Endothelial cell of hepatic sinusoid (primary cell): ENCODE measurements at regions not wholly inside any gene's neighbourhood (a gene's known extent, or its start where the extent isn't known, plus 50 kb on each side); places are given as distances from the start of the nearest gene placed in this dataset.

Source experiments
- in situ Hi-C: cut with HindIII; loops from 2 replicates; pipeline ENCODE4 v1.10.0; 2017; ENCODE audit warnings: low sequenced_read_pairs

DNA sequence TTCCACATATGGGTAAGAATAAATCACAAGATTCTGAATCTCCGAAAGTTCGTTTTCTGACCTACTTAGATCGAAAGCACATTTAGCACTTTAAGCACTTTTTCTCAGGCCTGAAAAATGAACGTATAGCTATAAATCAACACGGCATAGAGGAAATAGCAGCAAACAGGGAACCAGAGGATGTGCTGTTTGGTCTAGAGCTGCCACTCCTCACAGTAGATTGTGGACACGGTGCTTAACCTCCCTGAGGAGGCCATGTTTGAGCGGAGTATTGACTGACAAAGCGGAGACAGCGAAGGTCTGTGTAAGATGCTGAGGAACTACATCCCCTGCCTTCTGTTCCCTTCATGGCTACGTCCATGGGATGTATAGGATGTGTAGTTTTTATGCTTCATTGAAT, 452.8 kb upstream of the NCAM2 start:
- in situ Hi-C loops = no loop called here

DNA sequence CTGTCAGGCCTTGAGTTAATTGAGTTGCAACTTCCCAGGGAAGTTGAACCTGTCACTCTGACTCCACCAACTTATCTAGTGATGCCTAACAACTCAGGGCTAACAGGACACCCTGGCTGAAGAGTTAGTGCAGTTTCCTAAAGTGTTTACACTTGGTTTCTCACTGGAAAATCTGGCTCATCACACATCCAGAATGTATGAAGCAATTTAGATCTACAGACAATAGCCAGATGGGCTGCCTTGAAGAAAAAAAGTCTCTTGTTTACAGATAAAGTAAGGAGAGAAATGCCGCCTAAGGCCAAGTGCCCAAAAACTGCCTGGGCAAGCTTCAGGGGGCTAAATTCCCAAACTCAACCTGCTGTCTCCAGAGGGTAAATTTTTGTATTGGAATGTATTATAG, 446.3 kb upstream of the NCAM2 start:
- in situ Hi-C loops = no loop called here

DNA sequence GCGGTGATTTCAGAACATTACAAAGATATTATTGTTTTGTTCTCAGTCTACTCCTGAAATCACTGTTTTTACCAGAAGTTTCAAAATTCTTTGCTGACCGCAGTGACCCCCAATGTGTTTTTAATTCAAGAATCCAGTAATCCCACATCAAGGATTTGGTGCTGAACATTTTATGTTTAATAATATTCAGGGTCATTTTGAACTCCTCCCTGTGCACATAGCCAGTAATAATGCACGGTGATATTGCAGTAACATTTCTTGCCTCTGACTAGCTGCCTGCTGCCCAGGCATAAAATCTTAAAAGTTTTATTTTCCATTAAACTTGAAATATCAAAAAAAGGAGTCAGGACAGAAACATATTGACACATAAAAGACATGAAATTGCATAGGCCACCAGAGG, 443.4 kb upstream of the NCAM2 start:
- in situ Hi-C loops = no loop called here

DNA sequence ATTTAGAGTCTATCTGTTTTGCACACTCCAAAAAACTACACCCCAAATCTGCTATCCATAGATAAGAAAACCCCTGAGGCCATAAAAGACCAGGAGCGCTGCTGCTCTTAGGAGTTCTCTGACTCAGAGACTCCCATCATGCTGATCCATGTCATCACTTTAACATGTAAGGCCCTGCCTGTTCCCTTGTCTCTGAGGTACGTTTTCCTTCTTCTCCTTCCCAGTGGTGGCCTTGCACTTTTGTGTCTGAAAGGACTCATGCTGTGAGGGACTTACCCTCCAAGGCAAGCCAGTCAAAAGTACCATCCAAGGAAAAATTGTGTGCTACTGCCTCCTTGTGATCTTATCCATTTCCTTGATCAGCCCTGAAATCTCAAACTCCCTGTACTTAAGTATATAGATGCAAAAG, 427.4 kb upstream of the NCAM2 start:
- in situ Hi-C loops = no loop called here

DNA sequence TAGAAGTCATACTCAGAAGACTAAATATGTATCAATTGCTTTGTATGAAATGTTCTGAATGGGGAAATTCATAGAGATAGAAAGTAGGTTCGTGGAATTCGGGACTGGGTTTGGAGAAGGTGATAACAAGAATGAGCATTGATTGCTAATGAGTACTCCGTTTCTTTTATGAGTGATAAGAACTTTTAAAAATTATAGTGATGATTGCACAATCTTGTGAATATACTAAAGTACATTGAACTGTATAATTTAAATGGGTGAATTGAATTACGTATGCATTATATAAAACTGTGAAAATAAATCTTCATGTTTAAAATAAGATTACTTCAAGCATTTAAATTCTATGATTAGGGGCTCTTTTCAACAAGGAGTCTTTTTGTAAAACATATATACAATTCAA, 425.6 kb upstream of the NCAM2 start:
- in situ Hi-C loops = no loop called here

DNA sequence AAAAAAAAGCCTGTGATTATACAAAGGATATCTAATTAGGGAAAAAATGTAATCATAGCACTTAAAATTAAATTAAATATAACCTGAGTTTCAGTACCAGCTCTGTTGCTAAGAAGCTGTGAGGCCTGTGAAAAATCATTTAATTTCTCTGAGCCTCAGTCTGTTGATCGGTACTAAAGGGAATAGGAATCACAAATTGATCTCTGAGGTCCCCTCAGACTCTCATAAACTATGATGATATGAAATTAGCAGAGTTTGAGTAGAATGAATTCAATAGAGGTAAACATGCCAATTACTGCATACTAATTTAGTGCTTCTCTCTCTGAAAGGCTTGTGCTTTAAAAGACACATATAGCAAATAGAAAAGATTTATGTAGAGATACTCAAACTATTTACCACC, 416.8 kb upstream of the NCAM2 start:
- in situ Hi-C loops = no loop called here

DNA sequence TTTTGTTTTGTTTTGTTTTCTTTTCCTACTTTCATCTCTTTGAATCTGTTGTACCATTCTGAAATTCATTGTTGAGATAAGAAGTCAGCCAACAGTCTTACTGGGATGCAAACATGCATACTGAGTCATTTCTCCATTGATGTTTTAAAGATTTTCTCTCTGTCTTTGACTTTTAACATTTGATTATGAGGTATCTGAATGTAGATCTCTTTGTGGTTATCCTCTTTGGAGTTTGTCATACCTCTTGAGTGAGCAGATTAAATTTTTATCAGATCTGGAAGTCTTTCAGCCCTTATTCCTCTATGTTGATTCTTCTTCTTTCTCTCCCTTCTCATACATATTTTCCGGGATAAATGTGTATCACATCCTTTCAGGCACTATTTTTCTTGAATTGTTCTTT, 406.9 kb upstream of the NCAM2 start:
- in situ Hi-C loops = no loop called here

DNA sequence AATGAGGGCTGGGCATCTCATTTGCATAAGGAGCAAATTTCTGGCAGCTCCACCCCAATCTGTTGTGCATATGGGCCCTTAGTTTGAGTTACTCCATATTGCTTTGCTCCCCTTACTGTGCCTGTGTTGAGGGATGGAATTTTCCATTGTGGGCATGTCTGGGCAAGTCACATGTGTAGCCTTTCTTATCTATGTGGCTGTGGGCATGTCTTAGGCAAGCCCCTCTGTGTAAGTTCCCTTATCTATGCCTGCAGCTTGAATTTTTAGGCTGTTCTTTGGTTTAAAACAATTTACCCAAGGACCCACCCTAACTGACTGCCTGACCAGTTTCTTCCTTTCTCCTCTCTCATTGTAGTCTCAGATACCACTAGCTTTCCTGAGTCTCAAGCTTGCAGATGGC, 405.7 kb upstream of the NCAM2 start:
- in situ Hi-C loops = no loop called here

DNA sequence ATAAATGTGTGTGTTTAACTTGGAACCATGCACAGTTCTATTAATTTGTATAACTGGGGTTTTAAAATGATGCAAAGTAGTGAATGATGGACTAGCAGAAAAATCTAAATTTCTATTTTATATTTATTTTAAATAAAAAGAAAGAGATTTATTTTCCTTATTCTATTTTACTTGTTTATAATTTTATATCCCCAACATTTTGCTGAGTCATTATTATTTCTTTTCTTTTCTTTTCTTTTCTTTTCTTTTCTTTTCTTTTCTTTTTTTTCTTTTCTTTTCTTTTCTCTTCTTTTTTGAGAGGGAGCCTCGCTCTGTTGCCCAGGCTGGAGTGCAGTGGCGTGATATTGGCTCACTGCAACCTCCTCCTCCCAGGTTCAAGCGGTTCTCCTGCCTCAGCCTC, 395.0 kb upstream of the NCAM2 start:
- in situ Hi-C loops = no loop called here

DNA sequence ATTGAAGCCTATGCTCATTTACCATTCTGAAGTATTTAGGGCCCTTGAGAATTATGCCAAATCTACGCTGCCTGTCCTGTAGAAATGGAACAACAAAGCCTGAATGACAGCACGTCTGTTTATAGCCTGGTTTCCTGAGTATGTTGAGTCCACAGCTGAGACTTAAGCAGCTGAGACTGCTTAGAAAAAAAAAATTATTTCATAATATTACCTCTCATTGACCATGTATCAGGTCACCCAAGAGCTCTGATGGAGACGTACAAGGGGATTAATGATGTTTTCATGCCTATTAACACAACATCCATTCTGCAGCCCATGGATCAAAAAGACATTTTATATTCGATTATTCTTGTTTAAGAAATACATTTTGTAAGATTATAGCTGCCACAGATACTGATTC, 387.2 kb upstream of the NCAM2 start:
- in situ Hi-C loops = no loop called here

DNA sequence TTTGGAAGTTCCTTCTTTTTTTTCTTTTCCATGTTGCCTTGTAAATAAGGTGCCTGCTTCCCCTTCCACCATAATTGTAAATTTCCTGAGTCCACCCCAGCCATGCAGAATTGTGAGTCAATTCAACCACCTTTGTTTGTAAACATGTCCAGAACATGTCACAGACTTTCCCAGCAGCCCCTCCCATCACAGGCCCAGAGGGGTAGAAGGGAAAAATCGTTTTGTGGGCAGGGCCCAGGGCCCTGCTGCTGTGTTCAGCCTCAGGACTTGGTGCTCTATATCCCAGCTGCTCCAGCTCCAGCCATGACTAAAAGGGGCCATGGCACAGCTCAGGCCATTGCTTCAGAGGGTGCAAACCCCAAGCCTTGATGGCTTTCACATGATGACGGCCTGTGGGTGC, 384.6 kb upstream of the NCAM2 start:
- in situ Hi-C loops = no loop called here

DNA sequence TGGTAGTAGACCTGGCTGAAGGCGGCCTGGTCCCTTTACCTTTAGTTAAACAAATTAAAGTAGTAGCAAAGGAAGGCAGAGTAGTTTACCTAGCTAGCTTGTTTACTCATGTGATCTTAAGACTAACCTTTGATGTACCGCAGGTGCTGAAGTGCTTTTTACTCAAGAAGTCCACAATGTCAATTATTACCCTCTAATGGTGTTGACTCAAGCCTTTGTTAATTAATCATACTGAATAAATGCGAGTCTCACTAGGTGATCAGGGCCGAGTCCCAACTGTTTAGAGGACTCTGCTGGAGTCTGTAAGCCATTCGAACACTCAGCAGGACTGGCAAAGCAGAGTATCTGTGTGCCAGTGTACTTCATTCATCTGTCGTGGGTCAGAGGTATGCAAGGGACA, 381.1 kb upstream of the NCAM2 start:
- in situ Hi-C loops = no loop called here

DNA sequence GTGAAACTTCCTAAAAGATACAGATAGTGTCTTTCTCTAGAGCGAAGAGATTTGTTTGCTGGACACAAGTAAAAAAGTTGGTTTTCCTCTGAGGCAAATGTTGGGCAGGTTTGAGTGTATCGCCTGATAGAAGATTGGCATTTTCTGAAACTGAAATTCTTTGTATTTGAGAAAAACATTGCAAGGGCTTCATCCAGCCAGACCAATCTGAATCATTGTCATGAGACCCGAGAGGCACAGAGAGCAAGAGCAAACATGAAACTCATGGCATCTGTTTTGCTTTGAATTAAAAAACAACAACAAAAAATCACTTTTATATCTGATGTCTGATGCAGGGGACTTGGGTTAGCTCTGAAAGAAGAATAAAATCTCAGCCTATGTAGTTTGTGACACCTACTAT, 379.3 kb upstream of the NCAM2 start:
- in situ Hi-C loops = no loop called here

DNA sequence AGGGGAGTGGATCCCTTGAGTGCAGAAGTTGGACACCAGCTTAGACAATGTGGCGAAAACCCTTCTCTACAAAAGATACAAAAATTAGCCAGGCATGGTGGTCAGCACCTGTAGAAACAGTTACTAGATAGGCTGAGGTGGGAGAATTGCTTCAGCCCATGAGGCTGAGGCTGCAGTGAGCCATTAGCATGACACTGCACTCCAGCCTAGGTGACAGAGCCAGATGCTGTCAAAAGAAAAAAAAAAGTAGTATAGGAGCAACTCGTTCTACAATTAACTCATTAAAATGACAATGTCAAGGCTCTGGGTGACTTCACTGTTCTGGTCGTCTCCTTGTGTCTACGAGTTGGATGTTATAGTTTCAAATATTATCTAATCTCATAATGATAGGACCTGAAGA, 370.6 kb upstream of the NCAM2 start:
- in situ Hi-C loops = no loop called here

DNA sequence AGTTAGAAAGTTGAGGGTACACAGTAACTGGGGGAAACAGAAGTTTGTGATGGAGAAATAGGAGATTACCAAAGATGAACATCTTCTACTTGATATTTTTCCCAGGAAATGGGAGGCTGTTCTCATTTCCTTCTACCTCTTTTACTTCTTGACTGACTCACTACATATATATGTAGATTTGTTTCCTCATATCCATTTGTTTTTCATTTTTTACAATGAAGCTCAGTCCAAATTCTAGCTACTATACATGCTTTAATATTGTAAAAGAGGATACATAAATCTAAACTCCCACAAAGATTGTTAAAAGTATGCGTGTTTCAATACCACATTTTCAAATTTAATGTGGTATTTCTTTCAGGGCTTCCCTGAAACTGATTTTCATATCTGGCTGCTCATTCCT, 366.6 kb upstream of the NCAM2 start:
- in situ Hi-C loops = no loop called here

DNA sequence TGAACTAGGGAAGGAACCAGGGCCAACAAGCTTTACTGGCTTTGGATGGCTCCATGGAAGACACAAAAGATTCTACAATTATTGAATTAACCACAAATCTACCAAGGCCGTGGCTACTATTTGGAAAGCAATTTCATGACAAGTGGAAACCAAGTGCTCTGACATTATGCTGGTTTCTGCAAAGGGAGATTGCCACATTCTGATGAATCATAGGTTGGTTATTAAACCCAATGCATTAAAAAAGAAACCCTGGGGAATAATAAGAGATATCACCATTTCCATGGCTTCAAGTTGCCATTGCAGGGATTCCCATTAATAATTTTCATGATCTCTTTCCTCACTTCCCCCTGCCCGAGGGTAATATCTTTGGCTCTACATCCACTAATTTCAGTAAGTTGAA, 359.2 kb upstream of the NCAM2 start:
- in situ Hi-C loops = no loop called here

DNA sequence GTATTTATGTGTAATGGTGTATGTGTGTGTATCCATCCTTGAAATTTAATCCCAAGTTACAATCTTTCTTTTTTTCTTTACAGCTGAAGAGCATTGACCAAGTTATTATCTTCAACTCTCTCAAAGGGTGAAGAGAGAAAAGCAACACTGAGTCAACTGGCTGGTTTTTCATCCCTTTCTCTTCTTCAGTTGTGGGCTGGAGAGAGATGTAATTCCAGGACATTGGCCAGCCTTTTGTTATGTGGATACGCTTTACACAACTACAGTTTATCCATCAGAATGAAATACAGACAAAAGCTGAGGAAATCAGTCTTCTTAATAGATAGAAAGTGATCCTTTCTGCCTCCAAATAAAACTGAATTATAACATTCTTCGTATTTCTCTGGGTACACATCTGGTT, 357.0 kb upstream of the NCAM2 start:
- in situ Hi-C loops = no loop called here

DNA sequence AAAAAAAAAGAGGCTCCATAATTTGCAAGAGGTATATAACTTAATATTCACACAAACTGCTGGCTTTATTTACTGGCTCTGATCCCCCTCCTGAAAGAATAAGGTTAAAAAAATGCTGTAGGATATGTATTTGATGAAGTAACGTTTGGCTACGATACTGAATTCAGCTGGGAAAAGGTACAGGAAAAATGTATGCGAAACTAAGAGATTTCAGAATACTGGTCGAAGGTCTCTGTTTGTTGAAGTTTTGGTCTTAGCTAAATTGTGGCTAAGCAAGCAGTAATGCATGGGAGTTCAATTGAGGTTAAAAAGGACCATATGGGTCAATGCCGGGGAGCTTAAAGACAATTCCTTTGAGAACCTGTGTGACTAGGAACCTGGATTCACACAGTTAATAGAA, 355.5 kb upstream of the NCAM2 start:
- in situ Hi-C loops = no loop called here

DNA sequence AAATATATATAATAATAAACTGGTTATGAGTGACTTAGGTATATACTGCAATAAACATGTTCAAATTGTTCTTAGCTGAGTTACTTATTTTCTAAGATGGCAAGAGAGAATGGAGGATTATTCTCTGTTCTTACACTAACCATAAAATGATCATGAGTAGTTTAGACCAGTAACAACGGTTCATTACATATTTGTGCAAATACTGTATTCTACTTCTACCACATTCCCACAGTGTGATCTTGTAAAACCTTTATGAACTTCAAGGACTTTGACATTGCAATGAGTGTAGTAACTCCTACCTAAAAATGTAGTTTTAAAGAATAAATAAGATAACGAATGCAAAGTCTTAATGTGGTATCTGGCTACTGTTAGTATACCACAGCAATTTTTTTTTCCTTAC, 353.7 kb upstream of the NCAM2 start:
- in situ Hi-C loops = no loop called here

DNA sequence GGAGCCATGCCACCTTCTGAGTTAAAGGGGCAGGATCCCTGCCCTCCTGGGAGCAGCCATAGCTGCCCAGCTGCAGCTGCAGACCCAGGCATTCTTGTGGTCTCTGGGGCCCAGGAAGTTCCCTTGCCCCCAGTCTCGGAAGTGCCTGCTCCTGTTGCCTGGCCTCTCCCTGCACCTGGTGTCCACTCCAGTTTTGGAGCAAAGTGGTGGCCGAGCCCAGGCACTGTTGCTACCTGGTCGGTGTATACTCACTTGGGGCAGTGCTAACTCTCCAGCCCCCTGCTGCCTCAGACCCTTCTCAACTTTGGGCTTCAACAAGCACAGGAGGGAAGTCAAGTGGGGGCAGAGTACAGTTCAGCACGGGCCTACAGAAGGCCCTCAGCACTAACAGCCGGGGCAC, 352.9 kb upstream of the NCAM2 start:
- in situ Hi-C loops = no loop called here

DNA sequence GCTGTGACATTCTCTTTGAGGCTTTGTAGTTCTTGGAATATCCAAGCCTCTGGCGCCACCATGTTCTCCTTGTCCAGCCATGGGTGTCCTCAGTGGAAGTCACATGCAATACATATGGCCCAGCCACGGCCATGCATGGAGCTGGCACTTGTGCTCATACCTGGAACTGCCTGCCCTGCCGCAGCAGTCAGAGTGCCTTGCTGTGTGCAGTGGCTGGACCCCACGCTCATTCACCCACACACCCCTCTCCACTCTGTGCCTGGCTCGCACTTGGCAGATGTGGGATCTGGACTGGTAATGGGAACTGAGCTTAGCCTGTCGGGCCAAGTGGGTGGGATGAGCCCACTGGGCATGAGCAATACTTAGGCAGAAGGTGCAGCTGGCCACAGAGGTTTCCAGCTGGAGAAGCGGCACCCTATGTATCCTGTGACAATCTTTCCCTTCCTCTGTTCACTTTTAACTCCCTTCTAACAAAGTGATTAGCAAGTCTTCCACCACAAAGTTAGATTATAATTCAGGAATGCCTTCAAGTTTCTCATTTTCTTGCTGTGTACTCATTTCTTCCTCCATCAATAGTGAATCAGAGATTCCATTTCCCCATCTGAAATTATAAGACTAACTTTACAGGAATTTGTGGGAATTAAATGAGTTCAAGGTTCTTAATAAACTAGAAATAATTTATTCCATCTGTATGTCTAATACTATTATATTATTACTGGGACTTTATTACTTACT, 351.6 kb upstream of the NCAM2 start:
- in situ Hi-C loops = no loop called here

DNA sequence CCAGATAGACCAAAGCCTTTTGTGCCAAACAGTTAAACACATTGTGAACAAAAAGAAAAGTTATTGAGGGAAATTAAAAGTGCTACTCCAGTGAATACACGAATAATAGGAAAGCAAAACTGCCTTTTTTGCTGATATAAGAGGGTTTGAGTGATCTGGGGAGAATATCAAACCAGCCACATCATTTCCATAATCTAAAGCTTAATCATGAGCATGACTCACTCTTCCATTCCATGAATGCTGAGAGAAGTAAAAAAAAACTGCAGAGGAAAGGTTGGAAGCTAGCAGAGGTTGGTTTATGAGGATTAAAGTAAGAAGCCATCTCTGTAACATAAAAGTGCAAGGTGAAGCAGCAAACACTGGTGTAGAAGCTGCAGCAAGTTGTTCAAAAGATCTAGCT, 350.6 kb upstream of the NCAM2 start:
- in situ Hi-C loops = no loop called here

DNA sequence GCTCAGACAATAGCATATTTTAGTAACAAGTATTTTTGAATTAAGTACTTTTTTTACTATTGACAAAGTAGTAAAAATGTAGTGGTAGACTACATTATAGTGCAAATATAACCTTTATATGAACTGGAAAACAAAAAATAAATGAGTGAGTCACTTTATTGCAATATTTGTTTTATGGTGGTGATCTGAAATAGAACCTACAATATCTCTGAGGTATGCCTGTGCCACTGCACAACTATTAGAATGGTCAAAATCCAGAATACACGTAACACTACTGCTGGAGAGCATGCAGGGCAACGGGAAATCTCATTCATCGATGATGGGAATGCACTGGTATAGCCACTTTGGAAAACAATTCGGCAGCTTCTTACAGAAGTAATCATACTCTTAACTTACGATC, 349.0 kb upstream of the NCAM2 start:
- in situ Hi-C loops = no loop called here

DNA sequence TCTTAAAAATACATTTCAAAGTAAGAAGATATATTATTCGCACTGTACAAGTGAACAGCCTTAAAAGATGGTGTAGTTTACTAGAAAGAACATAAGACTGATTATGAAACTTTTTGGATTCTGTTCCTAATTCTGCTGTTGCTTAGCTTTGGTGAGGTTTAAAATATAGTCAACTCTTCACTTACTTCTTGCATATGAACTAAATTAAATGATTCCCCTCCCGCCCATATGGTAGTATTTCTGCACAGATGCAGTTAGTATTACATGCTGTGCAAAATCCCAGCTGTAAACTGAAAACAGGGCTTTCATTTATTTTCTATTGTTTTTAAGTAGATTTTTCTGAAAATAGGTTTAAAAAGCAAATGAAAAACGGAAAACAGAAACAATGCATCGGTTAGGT, 345.4 kb upstream of the NCAM2 start:
- in situ Hi-C loops = no loop called here
